ENCODE measurements at regions not wholly inside any gene's neighbourhood (a gene's known extent, or its start where the extent isn't known, plus 50 kb on each side); places are given as distances from the start of the nearest gene placed in this dataset.

- TF ChIP-seq CTCF (IDR thresholded peaks at IDR 0.05) = no peak
- DNase-seq (ENCODE audit: low spot score) (no peak), ATAC-seq (ENCODE audit: low FRiP score) (no peak)
Observed at GRCh38 chr18:78518805-78519204, 460.8 kb upstream of the SALL3 start.

GRCh38 chr18:78519394-78520062 lies 460.1 kb upstream of the SALL3 start:
- ATAC-seq (ENCODE audit: low FRiP score) = no peak
- no peak for TF ChIP-seq CTCF (IDR thresholded peaks at IDR 0.05)

GRCh38 chr18:78521136-78521535 lies 458.5 kb upstream of the SALL3 start:
- DNase-seq (ENCODE audit: low spot score) = no peak
- ATAC-seq (ENCODE audit: low FRiP score) = no peak
- TF ChIP-seq CTCF (IDR thresholded peaks at IDR 0.05) = no peak

More at GRCh38 chr18:78519394-78520062, 460.1 kb upstream of the SALL3 start:
- no peak for DNase-seq (ENCODE audit: low spot score)

GRCh38 chr18:78521744-78522143 lies 457.9 kb upstream of the SALL3 start:
- DNase-seq (ENCODE audit: low spot score) (no peak), ATAC-seq (ENCODE audit: low FRiP score) (no peak)
- TF ChIP-seq CTCF (IDR thresholded peaks at IDR 0.05) = no peak

GRCh38 chr18:78522507-78522906 lies 457.1 kb upstream of the SALL3 start:
- ATAC-seq (ENCODE audit: low FRiP score) (no peak), DNase-seq (ENCODE audit: low spot score) (no peak)
- no peak for TF ChIP-seq CTCF (IDR thresholded peaks at IDR 0.05)

- ATAC-seq (ENCODE audit: low FRiP score) (no peak), DNase-seq (ENCODE audit: low spot score) (no peak)
- no peak for TF ChIP-seq CTCF (IDR thresholded peaks at IDR 0.05)
Observed at GRCh38 chr18:78523850-78524249, 455.8 kb upstream of the SALL3 start.

GRCh38 chr18:78525366-78526111 lies 454.1 kb upstream of the SALL3 start:
- ATAC-seq (ENCODE audit: low FRiP score) (no peak), DNase-seq (ENCODE audit: low spot score) (no peak)
- no peak for TF ChIP-seq CTCF (IDR thresholded peaks at IDR 0.05)

Measured in omental fat pad (tissue), 3 donors.